ENCODE measurements at regions not wholly inside any gene's neighbourhood (a gene's known extent, or its start where the extent isn't known, plus 50 kb on each side); places are given as distances from the start of the nearest gene placed in this dataset.

GRCh38 chr3:31379598-31379997 lies 153.1 kb upstream of the STT3B start:
- Mint-ChIP-seq H3K36me3 (ENCODE audit: low read depth) (no peaks in the 10 kb centered on the region), H3K4me3 (no peak overlapping the region), H3K9me3 (no peaks in the 10 kb centered on the region), H3K27ac (no peak overlapping the region), H3K4me1 (peaks cover 12% of the 10 kb centered on the region), H3K27me3 (no peaks in the 10 kb centered on the region)
- no peak for DNase-seq
- ChIA-PET CTCF (interaction anchor here (1.6 kb wide), 1 partner anchor 13 kb away, joined by 4 read pairs; no protein-coding TSS in a partner anchor), POLR2A (no interaction called here)

GRCh38 chr3:31382856-31383255 lies 149.9 kb upstream of the STT3B start:
- no peaks in the 10 kb centered on the region for H3K4me1 Mint-ChIP-seq
- H3K9me3 Mint-ChIP-seq: peaks cover 14% of the 10 kb centered on the region
- no peaks in the 10 kb centered on the region for H3K36me3 Mint-ChIP-seq (ENCODE audit: low read depth)
- DNase-seq: no peak
- H3K4me3 Mint-ChIP-seq: no peak overlapping the region
- H3K27ac Mint-ChIP-seq: no peak overlapping the region
- ChIA-PET CTCF (interaction anchor here (1.2 kb wide), 1 partner anchor 9 kb away, joined by 3 read pairs; no protein-coding TSS in a partner anchor), POLR2A (no interaction called here)
- no peaks in the 10 kb centered on the region for H3K27me3 Mint-ChIP-seq

- DNase-seq: no peak
- no peaks in the 10 kb centered on the region for H3K36me3 Mint-ChIP-seq (ENCODE audit: low read depth)
- peaks cover 14% of the 10 kb centered on the region for H3K9me3 Mint-ChIP-seq
- H3K27me3 Mint-ChIP-seq: no peaks in the 10 kb centered on the region
- ChIA-PET POLR2A (no interaction called here), CTCF (interaction anchor here (0.6 to 1.2 kb wide), 3 partner anchors 8 to 258 kb away, joined by 3 read pairs; no protein-coding TSS in a partner anchor)
- no peak overlapping the region for H3K27ac Mint-ChIP-seq
- H3K4me3 Mint-ChIP-seq: no peak overlapping the region
- no peaks in the 10 kb centered on the region for H3K4me1 Mint-ChIP-seq
These were observed 148.6 kb upstream of the STT3B start for GRCh38 chr3:31384117-31384516.

GRCh38 chr3:31389939-31390338 lies 142.8 kb upstream of the STT3B start:
- Mint-ChIP-seq H3K4me1 (peaks cover 8% of the 10 kb centered on the region), H3K4me3 (no peak overlapping the region), H3K9me3 (peaks cover 18% of the 10 kb centered on the region), H3K27ac (no peak overlapping the region), H3K36me3 (ENCODE audit: low read depth) (no peaks in the 10 kb centered on the region), H3K27me3 (no peaks in the 10 kb centered on the region)
- POLR2A ChIA-PET: no interaction called here
- DNase-seq: no peak
- CTCF ChIA-PET: no interaction called here

- no peaks in the 10 kb centered on the region for H3K27me3 Mint-ChIP-seq
- H3K27ac Mint-ChIP-seq: no peak overlapping the region
- ChIA-PET CTCF (interaction anchor here (0.7 kb wide), 1 partner anchor 12 kb away, joined by 3 read pairs; no protein-coding TSS in a partner anchor), POLR2A (no interaction called here)
- no peaks in the 10 kb centered on the region for H3K36me3 Mint-ChIP-seq (ENCODE audit: low read depth)
- H3K9me3 Mint-ChIP-seq: peaks cover 16% of the 10 kb centered on the region
- H3K4me1 Mint-ChIP-seq: peaks cover 8% of the 10 kb centered on the region
- DNase-seq: no peak
- H3K4me3 Mint-ChIP-seq: no peak overlapping the region
These were observed 142.3 kb upstream of the STT3B start for GRCh38 chr3:31390466-31390865.

- no peak for DNase-seq
- H3K27me3 Mint-ChIP-seq: no peaks in the 10 kb centered on the region
- H3K4me3 Mint-ChIP-seq: no peak overlapping the region
- CTCF ChIA-PET: interaction anchor here (0.7 to 1.3 kb wide), 2 partner anchors 13 to 25 kb away, joined by 3 read pairs; no protein-coding TSS in a partner anchor
- POLR2A ChIA-PET: no interaction called here
- no peaks in the 10 kb centered on the region for H3K36me3 Mint-ChIP-seq (ENCODE audit: low read depth)
- no peak overlapping the region for H3K27ac Mint-ChIP-seq
- peaks cover 16% of the 10 kb centered on the region for H3K9me3 Mint-ChIP-seq
- peaks cover 8% of the 10 kb centered on the region for H3K4me1 Mint-ChIP-seq
These were observed 141.6 kb upstream of the STT3B start for GRCh38 chr3:31391150-31391549.

GRCh38 chr3:31392568-31392967 lies 140.2 kb upstream of the STT3B start:
- Mint-ChIP-seq H3K36me3 (ENCODE audit: low read depth) (no peaks in the 10 kb centered on the region), H3K4me3 (no peak overlapping the region), H3K27me3 (no peaks in the 10 kb centered on the region), H3K4me1 (peaks cover 8% of the 10 kb centered on the region), H3K9me3 (peaks cover 7% of the 10 kb centered on the region), H3K27ac (no peak overlapping the region)
- POLR2A ChIA-PET: no interaction called here
- CTCF ChIA-PET: interaction anchor here (0.8 kb wide), 1 partner anchor 9 kb away, joined by 3 read pairs; no protein-coding TSS in a partner anchor
- no peak for DNase-seq

GRCh38 chr3:31399271-31399670 lies 133.5 kb upstream of the STT3B start:
- H3K4me3 Mint-ChIP-seq: no peak overlapping the region
- POLR2A ChIA-PET: no interaction called here
- peak overlapping the region; percentile 3 for H3K27ac Mint-ChIP-seq

GRCh38 chr3:31402117-31402516 lies 130.6 kb upstream of the STT3B start:
- no peak overlapping the region for H3K27ac Mint-ChIP-seq
- H3K9me3 Mint-ChIP-seq: peaks cover 26% of the 10 kb centered on the region
- ChIA-PET CTCF (no interaction called here), POLR2A (interaction anchor here (0.6 kb wide), 1 partner anchor 286 kb away, joined by 3 read pairs; no protein-coding TSS in a partner anchor)
- H3K36me3 Mint-ChIP-seq (ENCODE audit: low read depth): peaks cover 8% of the 10 kb centered on the region
- no peak for DNase-seq
- H3K4me1 Mint-ChIP-seq: peaks cover 21% of the 10 kb centered on the region
- H3K27me3 Mint-ChIP-seq: no peaks in the 10 kb centered on the region
- no peak overlapping the region for H3K4me3 Mint-ChIP-seq

More at GRCh38 chr3:31399271-31399670, 133.5 kb upstream of the STT3B start:
- no peaks in the 10 kb centered on the region for H3K27me3 Mint-ChIP-seq
- peaks cover 25% of the 10 kb centered on the region for H3K9me3 Mint-ChIP-seq
- CTCF ChIA-PET: interaction anchor here (0.5 to 1.5 kb wide), 2 partner anchors 21 to 55 kb away, joined by 3 to 7 read pairs; no protein-coding TSS in a partner anchor
- peaks cover 21% of the 10 kb centered on the region for H3K4me1 Mint-ChIP-seq
- H3K36me3 Mint-ChIP-seq (ENCODE audit: low read depth): peaks cover 8% of the 10 kb centered on the region
- DNase-seq: peak; percentile 12

GRCh38 chr3:31403197-31403596 lies 129.5 kb upstream of the STT3B start:
- Mint-ChIP-seq H3K9me3 (peaks cover 25% of the 10 kb centered on the region), H3K4me3 (no peak overlapping the region), H3K36me3 (ENCODE audit: low read depth) (peaks cover 8% of the 10 kb centered on the region), H3K4me1 (peaks cover 21% of the 10 kb centered on the region), H3K27me3 (no peaks in the 10 kb centered on the region), H3K27ac (no peak overlapping the region)
- no peak for DNase-seq
- ChIA-PET POLR2A (no interaction called here), CTCF (no interaction called here)

GRCh38 chr3:31404871-31405270 lies 127.9 kb upstream of the STT3B start:
- no peak for DNase-seq
- CTCF ChIA-PET: interaction anchor here (0.6 to 1.1 kb wide), 2 partner anchors 10 to 245 kb away, joined by 3 to 4 read pairs; no protein-coding TSS in a partner anchor
- POLR2A ChIA-PET: no interaction called here
- Mint-ChIP-seq H3K4me1 (peaks cover 13% of the 10 kb centered on the region), H3K4me3 (no peak overlapping the region), H3K36me3 (ENCODE audit: low read depth) (peaks cover 7% of the 10 kb centered on the region), H3K27ac (no peak overlapping the region), H3K9me3 (peaks cover 20% of the 10 kb centered on the region), H3K27me3 (no peaks in the 10 kb centered on the region)

- peaks cover 14% of the 10 kb centered on the region for H3K9me3 Mint-ChIP-seq
- ChIA-PET CTCF (interaction anchor here (0.9 to 1.1 kb wide), 3 partner anchors 9 to 41 kb away, joined by 3 to 5 read pairs (median 3); no protein-coding TSS in a partner anchor), POLR2A (no interaction called here)
- H3K4me1 Mint-ChIP-seq: peaks cover 8% of the 10 kb centered on the region
- H3K27ac Mint-ChIP-seq: no peak overlapping the region
- DNase-seq: no peak
- no peaks in the 10 kb centered on the region for H3K27me3 Mint-ChIP-seq
- peaks cover 4% of the 10 kb centered on the region for H3K36me3 Mint-ChIP-seq (ENCODE audit: low read depth)
- H3K4me3 Mint-ChIP-seq: no peak overlapping the region
These were observed 127.2 kb upstream of the STT3B start for GRCh38 chr3:31405515-31405914.

- no peaks in the 10 kb centered on the region for H3K36me3 Mint-ChIP-seq (ENCODE audit: low read depth)
- H3K4me3 Mint-ChIP-seq: no peak overlapping the region
- peaks cover 6% of the 10 kb centered on the region for H3K9me3 Mint-ChIP-seq
- H3K4me1 Mint-ChIP-seq: peaks cover 5% of the 10 kb centered on the region
- ChIA-PET CTCF (interaction anchor here (0.6 kb wide), 2 partner anchors 11 to 393 kb away, joined by 3 read pairs; no protein-coding TSS in a partner anchor), POLR2A (no interaction called here)
- H3K27me3 Mint-ChIP-seq: no peaks in the 10 kb centered on the region
- H3K27ac Mint-ChIP-seq: no peak overlapping the region
- DNase-seq: no peak
These were observed 125.8 kb upstream of the STT3B start for GRCh38 chr3:31406896-31407295.

- Mint-ChIP-seq H3K4me3 (no peak overlapping the region), H3K27me3 (no peaks in the 10 kb centered on the region), H3K36me3 (ENCODE audit: low read depth) (no peaks in the 10 kb centered on the region), H3K9me3 (peaks cover 3% of the 10 kb centered on the region), H3K4me1 (peaks cover 5% of the 10 kb centered on the region), H3K27ac (no peak overlapping the region)
- no peak for DNase-seq
- POLR2A ChIA-PET: no interaction called here
- CTCF ChIA-PET: interaction anchor here (0.6 kb wide), 1 partner anchor 394 kb away, joined by 3 read pairs; no protein-coding TSS in a partner anchor
These were observed 125.1 kb upstream of the STT3B start for GRCh38 chr3:31407665-31408064.

Measured in activated CD4-positive, alpha-beta T cell treated with anti-CD3 and anti-CD28 coated beads, Interleukin-2, amount 10 ng/mL, durations not matched to agents 7 days and 5 days (primary cell).